HL-60 (cell line): ENCODE measurements at regions not wholly inside any gene's neighbourhood (a gene's known extent, or its start where the extent isn't known, plus 50 kb on each side); places are given as distances from the start of the nearest gene placed in this dataset.

Experiments
- DNase-seq, 2 experiments: peaks; one replicate each; pipeline ENCODE4 v3.0.0-alpha.2; 2010 to 2020; ENCODE audit warnings: low read depth in 1 of 2, low spot score in 1 of 2
- H3K27ac ChIP-seq: fragments of 250-450 bp; sonication (Bioruptor Pico); replicated peaks from 2 replicates; pipeline ENCODE4 v1.5.1; 2020; ENCODE audit warnings: mild to moderate bottlenecking, moderate library complexity
- H3K27me3 ChIP-seq: fragments of 250-450 bp; sonication (Bioruptor Pico); 2 replicates; pipeline ENCODE4 v1.5.1; 2021; ENCODE audit warnings: mild to moderate bottlenecking, moderate library complexity; ENCODE audit not compliant: insufficient read depth, poor library complexity, severe bottlenecking
- H3K4me3 ChIP-seq: replicated peaks from 2 replicates; pipeline ENCODE4 v1.5.1; 2011; ENCODE audit warnings: mild to moderate bottlenecking, control low read depth, low read length; ENCODE audit not compliant: insufficient read depth
- GABPA ChIP-seq: IDR thresholded peaks from 2 replicates; pipeline ENCODE4 v1.6.1; 2012; ENCODE audit warnings: low read depth
- POLR2AphosphoS5 ChIP-seq: IDR thresholded peaks from 2 replicates; pipeline ENCODE4 v1.6.1; 2012; ENCODE audit warnings: low read depth
- SPI1 ChIP-seq: IDR thresholded peaks from 2 replicates; pipeline ENCODE4 v1.6.1; 2012; ENCODE audit warnings: low read depth, mild to moderate bottlenecking, borderline replicate concordance
- TF ChIP-seq, protein P1 (sequence below): IDR thresholded peaks from 2 replicates; pipeline ENCODE4 v1.6.1; 2012; ENCODE audit warnings: low read depth; ENCODE audit not compliant: insufficient replicate concordance
- TF ChIP-seq, protein P2 (sequence below): IDR thresholded peaks from one replicate; pipeline ENCODE4 v1.5.1; 2011; ENCODE audit warnings: low read length, control low read depth, inconsistent platforms; ENCODE audit not compliant: insufficient read depth

GRCh38 chr9:115396071-115396529, 278.1 kb upstream of the TNC start:
- Histone ChIP-seq H3K27me3 (no peaks in the 10 kb centered on the region), H3K4me3 (no peak overlapping the region), H3K27ac (no peak overlapping the region)
- no peak for DNase-seq
- no peak for TF ChIP-seq POLR2AphosphoS5
- TF ChIP-seq, protein P1, sequence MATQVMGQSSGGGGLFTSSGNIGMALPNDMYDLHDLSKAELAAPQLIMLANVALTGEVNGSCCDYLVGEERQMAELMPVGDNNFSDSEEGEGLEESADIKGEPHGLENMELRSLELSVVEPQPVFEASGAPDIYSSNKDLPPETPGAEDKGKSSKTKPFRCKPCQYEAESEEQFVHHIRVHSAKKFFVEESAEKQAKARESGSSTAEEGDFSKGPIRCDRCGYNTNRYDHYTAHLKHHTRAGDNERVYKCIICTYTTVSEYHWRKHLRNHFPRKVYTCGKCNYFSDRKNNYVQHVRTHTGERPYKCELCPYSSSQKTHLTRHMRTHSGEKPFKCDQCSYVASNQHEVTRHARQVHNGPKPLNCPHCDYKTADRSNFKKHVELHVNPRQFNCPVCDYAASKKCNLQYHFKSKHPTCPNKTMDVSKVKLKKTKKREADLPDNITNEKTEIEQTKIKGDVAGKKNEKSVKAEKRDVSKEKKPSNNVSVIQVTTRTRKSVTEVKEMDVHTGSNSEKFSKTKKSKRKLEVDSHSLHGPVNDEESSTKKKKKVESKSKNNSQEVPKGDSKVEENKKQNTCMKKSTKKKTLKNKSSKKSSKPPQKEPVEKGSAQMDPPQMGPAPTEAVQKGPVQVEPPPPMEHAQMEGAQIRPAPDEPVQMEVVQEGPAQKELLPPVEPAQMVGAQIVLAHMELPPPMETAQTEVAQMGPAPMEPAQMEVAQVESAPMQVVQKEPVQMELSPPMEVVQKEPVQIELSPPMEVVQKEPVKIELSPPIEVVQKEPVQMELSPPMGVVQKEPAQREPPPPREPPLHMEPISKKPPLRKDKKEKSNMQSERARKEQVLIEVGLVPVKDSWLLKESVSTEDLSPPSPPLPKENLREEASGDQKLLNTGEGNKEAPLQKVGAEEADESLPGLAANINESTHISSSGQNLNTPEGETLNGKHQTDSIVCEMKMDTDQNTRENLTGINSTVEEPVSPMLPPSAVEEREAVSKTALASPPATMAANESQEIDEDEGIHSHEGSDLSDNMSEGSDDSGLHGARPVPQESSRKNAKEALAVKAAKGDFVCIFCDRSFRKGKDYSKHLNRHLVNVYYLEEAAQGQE, result no peak
- TF ChIP-seq SPI1, result no peak
- TF ChIP-seq, protein P2, sequence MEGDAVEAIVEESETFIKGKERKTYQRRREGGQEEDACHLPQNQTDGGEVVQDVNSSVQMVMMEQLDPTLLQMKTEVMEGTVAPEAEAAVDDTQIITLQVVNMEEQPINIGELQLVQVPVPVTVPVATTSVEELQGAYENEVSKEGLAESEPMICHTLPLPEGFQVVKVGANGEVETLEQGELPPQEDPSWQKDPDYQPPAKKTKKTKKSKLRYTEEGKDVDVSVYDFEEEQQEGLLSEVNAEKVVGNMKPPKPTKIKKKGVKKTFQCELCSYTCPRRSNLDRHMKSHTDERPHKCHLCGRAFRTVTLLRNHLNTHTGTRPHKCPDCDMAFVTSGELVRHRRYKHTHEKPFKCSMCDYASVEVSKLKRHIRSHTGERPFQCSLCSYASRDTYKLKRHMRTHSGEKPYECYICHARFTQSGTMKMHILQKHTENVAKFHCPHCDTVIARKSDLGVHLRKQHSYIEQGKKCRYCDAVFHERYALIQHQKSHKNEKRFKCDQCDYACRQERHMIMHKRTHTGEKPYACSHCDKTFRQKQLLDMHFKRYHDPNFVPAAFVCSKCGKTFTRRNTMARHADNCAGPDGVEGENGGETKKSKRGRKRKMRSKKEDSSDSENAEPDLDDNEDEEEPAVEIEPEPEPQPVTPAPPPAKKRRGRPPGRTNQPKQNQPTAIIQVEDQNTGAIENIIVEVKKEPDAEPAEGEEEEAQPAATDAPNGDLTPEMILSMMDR, result no peak
- no peak for TF ChIP-seq GABPA

DNA sequence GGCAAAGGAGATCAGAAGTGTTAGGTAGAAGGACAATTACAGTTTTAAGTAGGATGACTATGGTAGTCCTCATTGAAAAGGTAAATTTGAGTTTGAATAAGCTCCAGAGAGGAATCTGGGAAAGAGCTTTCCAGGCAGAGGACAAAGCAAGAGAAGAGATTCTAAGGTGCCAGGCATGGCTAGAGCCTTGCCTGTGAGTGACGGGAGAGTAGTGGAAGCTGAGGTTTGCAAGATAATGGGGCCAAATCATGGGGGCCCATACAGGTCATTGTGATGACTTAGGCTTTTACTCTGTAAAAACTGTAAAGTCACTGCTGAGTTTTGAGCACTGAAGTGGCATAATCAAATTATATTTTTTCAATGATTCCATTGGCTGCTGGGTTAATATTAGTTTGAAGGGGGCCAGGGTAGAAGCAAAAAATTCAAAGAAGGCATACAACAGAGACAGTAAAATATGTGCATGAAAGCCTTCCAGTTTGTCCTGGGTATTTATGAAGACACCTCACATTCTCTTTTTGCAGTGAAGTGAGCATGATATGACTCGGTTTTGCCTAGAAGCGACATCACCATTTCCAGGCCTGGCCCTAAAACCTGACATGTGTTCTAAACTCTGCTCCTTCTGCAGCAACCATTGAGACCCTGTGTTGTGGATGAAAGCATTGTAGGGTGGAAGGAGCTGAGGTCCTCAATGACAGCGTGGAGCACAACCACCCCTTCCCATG, 279.8 kb upstream of the TNC start:
- H3K27me3 ChIP-seq, result no peaks in the 10 kb centered on the region

DNA sequence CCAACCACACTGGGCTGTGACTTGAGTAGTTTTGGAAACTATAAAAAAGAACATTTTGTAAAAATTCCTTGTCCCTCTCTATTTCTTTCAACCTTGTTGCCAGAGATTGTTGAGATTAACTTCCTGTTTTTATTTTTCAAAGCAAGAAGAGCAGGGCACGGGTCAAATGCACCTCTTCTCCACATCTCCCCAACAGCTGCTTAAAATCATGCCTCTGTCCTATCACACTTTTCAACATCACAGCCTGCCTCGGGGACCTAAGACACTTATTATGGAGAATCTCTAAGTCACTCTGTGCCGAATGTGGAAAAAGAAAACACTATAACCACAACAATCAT, 280.3 kb upstream of the TNC start:
- no peaks in the 10 kb centered on the region for H3K27me3 ChIP-seq
- TF ChIP-seq GABPA (no peak), SPI1 (peak; percentile 44; the same call in 1 of the 2 replicates)
- no peak overlapping the region for H3K27ac ChIP-seq
- no peak overlapping the region for H3K4me3 ChIP-seq
- no peak for DNase-seq

More for the DNA sequence above, 279.8 kb upstream of the TNC start:
- TF ChIP-seq SPI1 (no peak), GABPA (no peak), POLR2AphosphoS5 (no peak)
- TF ChIP-seq, protein P2, result no peak
- TF ChIP-seq, protein P1, result no peak
- H3K27ac ChIP-seq, result no peak overlapping the region
- no peak for DNase-seq
- no peak overlapping the region for H3K4me3 ChIP-seq

- no peak for DNase-seq
- TF ChIP-seq, protein P2, result no peak
- TF ChIP-seq, protein P1, result no peak
- Histone ChIP-seq H3K27me3 (no peaks in the 10 kb centered on the region), H3K27ac (no peak overlapping the region), H3K4me3 (no peak overlapping the region)
These were observed 281.0 kb upstream of the TNC start for GRCh38 chr9:115398996-115399395.
